ENCODE measurements at regions not wholly inside any gene's neighbourhood (a gene's known extent, or its start where the extent isn't known, plus 50 kb on each side); places are given as distances from the start of the nearest gene placed in this dataset.
"Not testable (repeated sequence)": the region's sequence is repeated elsewhere in the genome, so short reads cannot be mapped to it uniquely, and the experiment has no call there.

DNA sequence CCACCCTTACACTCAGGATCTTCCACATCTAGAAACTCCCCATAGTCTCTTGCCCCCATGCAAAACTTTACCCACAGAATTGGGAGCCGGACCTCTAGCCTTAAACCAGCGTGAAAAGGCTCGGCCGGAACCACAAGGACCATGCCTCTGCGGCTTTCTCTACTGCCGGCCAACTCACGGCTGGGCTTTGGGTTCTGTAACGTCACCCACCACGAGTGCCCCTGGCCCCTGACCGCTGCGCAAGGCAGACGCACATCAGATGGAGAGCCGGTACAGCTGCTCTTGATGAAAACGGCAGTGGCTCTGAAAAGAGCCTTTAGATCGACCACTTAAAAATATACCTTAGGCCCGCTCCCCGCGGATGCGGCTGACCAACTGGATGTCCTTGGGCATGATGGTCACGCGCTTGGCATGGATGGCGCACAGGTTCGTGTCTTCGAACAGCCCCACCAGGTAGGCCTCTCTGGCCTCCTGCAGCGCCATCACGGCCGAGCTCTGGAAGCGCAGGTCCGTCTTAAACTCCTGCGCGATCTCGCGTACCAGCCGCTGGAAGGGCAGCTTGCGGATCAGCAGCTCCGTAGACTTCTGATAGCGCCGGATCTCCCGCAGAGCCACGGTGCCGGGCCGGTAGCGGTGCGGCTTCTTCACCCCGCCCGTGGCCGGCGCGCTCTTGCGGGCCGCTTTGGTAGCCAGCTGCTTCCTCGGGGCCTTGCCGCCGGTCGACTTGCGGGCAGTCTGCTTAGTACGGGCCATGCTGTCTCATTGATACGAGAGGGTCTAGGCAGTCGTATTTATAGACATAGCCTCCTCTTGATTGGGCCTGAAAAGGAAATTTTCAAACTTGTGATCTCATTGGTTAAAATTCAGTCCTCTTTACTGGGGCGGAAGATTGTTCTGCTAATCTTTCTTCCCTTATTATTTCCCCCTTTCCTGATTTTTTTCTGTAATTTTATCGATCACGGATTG, 66.3 kb downstream of the FAM72C start:
- H3K27me3 ChIP-seq (ENCODE audit: control insufficient read depth, insufficient read depth, low read length); CTCF ChIA-PET; H3K9me3 ChIP-seq (ENCODE audit: control insufficient read depth, insufficient read depth, low read length); POLR2A ChIA-PET: not testable (repeated sequence)
- Histone ChIP-seq H3K27ac (ENCODE audit: low read depth, low read length) (peak overlapping the region; percentile 57), H3K4me3 (ENCODE audit: low read depth, low read length) (peak overlapping the region; percentile 59)
- peak; percentile 20; the same call in 1 of the 2 replicates for TF ChIP-seq CTCF (IDR thresholded peaks at IDR 0.05; ENCODE audit: low read depth, low read length)
- peak; percentile 32 for DNase-seq (ENCODE audit: low read depth, low spot score)

GRCh38 chr1:143904622-143904979, 67.2 kb downstream of the FAM72C start:
- H3K27me3 ChIP-seq (ENCODE audit: control insufficient read depth, insufficient read depth, low read length); DNase-seq (ENCODE audit: low read depth, low spot score); POLR2A ChIA-PET; H3K9me3 ChIP-seq (ENCODE audit: control insufficient read depth, insufficient read depth, low read length); CTCF ChIA-PET: not testable (repeated sequence)
- Histone ChIP-seq H3K27ac (ENCODE audit: low read depth, low read length) (peak overlapping the region; percentile 47), H3K4me3 (ENCODE audit: low read depth, low read length) (peak overlapping the region; percentile 59)

GRCh38 chr1:143903899-143904621, 67.7 kb downstream of the FAM72C start:
- POLR2A ChIA-PET, CTCF ChIA-PET: not testable (repeated sequence)
- DNase-seq (ENCODE audit: low read depth, low spot score) = peak; percentile 3

GRCh38 chr1:143896377-143896776, 75.4 kb downstream of the FAM72C start:
- POLR2A ChIA-PET; H3K27me3 ChIP-seq (ENCODE audit: control insufficient read depth, insufficient read depth, low read length); DNase-seq (ENCODE audit: low read depth, low spot score); H3K27ac ChIP-seq (ENCODE audit: low read depth, low read length); CTCF ChIA-PET; H3K4me3 ChIP-seq (ENCODE audit: low read depth, low read length); H3K9me3 ChIP-seq (ENCODE audit: control insufficient read depth, insufficient read depth, low read length): not testable (repeated sequence)

More at GRCh38 chr1:143903899-143904621, 67.7 kb downstream of the FAM72C start:
- not testable (repeated sequence) for H3K9me3 ChIP-seq (ENCODE audit: control insufficient read depth, insufficient read depth, low read length); H3K27me3 ChIP-seq (ENCODE audit: control insufficient read depth, insufficient read depth, low read length)
- H3K4me3 ChIP-seq (ENCODE audit: low read depth, low read length) = peak overlapping the region; percentile 59
- H3K27ac ChIP-seq (ENCODE audit: low read depth, low read length) = peak overlapping the region; percentile 47

- H3K9me3 ChIP-seq (ENCODE audit: control insufficient read depth, insufficient read depth, low read length); CTCF ChIA-PET; DNase-seq (ENCODE audit: low read depth, low spot score); POLR2A ChIA-PET; H3K4me3 ChIP-seq (ENCODE audit: low read depth, low read length); H3K27me3 ChIP-seq (ENCODE audit: control insufficient read depth, insufficient read depth, low read length); H3K27ac ChIP-seq (ENCODE audit: low read depth, low read length): not testable (repeated sequence)
- TF ChIP-seq CTCF (IDR thresholded peaks at IDR 0.05; ENCODE audit: low read depth, low read length) = peak; percentile 35
These were observed 86.7 kb downstream of the FAM72C start for GRCh38 chr1:143884932-143885574.

GRCh38 chr1:143884532-143884931, 87.3 kb downstream of the FAM72C start:
- H3K9me3 ChIP-seq (ENCODE audit: control insufficient read depth, insufficient read depth, low read length); DNase-seq (ENCODE audit: low read depth, low spot score); CTCF ChIA-PET; H3K4me3 ChIP-seq (ENCODE audit: low read depth, low read length); H3K27ac ChIP-seq (ENCODE audit: low read depth, low read length); H3K27me3 ChIP-seq (ENCODE audit: control insufficient read depth, insufficient read depth, low read length); POLR2A ChIA-PET: not testable (repeated sequence)
- TF ChIP-seq CTCF (IDR thresholded peaks at IDR 0.05; ENCODE audit: low read depth, low read length) = peak; percentile 9; the same call in 1 of the 2 replicates

- H3K27me3 ChIP-seq (ENCODE audit: control insufficient read depth, insufficient read depth, low read length); H3K9me3 ChIP-seq (ENCODE audit: control insufficient read depth, insufficient read depth, low read length); POLR2A ChIA-PET; H3K27ac ChIP-seq (ENCODE audit: low read depth, low read length); H3K4me3 ChIP-seq (ENCODE audit: low read depth, low read length); DNase-seq (ENCODE audit: low read depth, low spot score); CTCF ChIA-PET: not testable (repeated sequence)
These were observed 91.8 kb downstream of the FAM72C start for GRCh38 chr1:143879757-143880536.

DNA sequence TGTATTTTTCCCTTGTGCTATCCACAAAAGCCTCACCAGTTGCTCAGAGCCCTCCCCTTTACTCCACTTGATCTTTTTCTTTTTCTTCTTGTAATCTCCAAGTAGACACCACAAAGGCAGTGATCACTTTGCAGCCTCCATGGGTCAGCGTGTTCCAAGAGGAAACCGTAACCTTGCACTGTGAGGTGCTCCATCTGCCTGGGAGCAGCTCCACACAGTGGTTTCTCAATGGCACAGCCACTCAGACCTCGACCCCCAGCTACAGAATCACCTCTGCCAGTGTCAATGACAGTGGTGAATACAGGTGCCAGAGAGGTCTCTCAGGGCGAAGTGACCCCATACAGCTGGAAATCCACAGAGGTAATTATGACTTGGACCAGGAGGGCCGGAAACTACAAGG, 95.8 kb downstream of the FAM72C start:
- DNase-seq (ENCODE audit: low read depth, low spot score); CTCF ChIA-PET; POLR2A ChIA-PET; H3K27me3 ChIP-seq (ENCODE audit: control insufficient read depth, insufficient read depth, low read length); H3K9me3 ChIP-seq (ENCODE audit: control insufficient read depth, insufficient read depth, low read length); H3K4me3 ChIP-seq (ENCODE audit: low read depth, low read length); H3K27ac ChIP-seq (ENCODE audit: low read depth, low read length): not testable (repeated sequence)

Measured in AG04450 (cell line).